Nephron progenitor cell (in vitro differentiated cells): ENCODE measurements at regions not wholly inside any gene's neighbourhood (a gene's known extent, or its start where the extent isn't known, plus 50 kb on each side); places are given as distances from the start of the nearest gene placed in this dataset.

ENCODE experiments used
- DNase-seq: peaks from one replicate; pipeline ENCODE4 v3.0.0; 2021
- H3K27ac Mint-ChIP-seq: 2 replicates; pipeline ENCODE4 v1.8.0; 2021; ENCODE audit warnings: mild to moderate bottlenecking, moderate library complexity, mixed read lengths
- H3K27me3 Mint-ChIP-seq: 2 replicates; pipeline ENCODE4 v1.8.0; 2021; ENCODE audit warnings: mild to moderate bottlenecking, low read depth, mixed read lengths; ENCODE audit not compliant: poor library complexity
- H3K36me3 Mint-ChIP-seq: 2 replicates; pipeline ENCODE4 v1.8.0; 2021; ENCODE audit warnings: low read depth, mixed read lengths
- H3K4me1 Mint-ChIP-seq: 2 replicates; pipeline ENCODE4 v1.8.0; 2021; ENCODE audit warnings: mixed read lengths
- H3K4me3 Mint-ChIP-seq: 2 replicates; pipeline ENCODE4 v1.8.0; 2021; ENCODE audit warnings: mild to moderate bottlenecking, moderate library complexity, mixed read lengths
- H3K9me3 Mint-ChIP-seq: 2 replicates; pipeline ENCODE4 v1.8.0; 2021; ENCODE audit warnings: mild to moderate bottlenecking, moderate library complexity, mixed read lengths
- TF ChIP-seq, protein P1 (sequence below): fragments of 200-600 bp; sonication (generic); IDR thresholded peaks from 2 replicates; pipeline ENCODE4 v1.5.0; 2021; ENCODE audit warnings: antibody characterized with exemption

DNA sequence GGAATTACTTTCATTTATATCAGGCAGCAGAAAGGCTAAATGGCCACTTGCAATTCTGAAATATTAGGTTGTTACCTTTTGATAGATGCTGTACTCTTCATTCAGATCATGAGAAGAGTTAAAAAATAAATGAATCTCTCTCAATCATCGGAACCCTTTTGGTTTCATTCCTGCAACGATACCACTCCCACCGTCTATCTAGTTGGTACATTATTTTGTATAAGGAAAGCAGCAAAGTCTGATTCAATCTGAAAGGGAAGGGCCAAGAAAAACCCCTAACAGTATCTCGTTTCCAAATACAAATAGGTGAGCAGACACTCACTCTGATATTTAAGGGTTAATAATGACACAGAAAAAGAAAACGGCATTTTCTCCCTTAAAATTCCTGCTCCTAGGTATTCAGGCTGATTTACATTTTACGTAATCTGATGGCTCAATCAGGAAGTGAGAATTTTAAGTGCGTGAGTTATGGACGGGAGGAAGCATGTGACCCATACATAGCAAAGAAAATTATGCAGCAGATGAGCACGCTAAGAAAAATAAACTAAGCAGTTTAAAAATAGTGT is 209.4 kb upstream of the KLF14 start:
- Mint-ChIP-seq H3K9me3 (peaks cover 6% of the 10 kb centered on the region), H3K4me1 (peaks cover 36% of the 10 kb centered on the region), H3K27me3 (no peaks in the 10 kb centered on the region), H3K4me3 (no peak overlapping the region), H3K36me3 (no peaks in the 10 kb centered on the region), H3K27ac (no peak overlapping the region)
- no peak for DNase-seq
- TF ChIP-seq, protein P1, sequence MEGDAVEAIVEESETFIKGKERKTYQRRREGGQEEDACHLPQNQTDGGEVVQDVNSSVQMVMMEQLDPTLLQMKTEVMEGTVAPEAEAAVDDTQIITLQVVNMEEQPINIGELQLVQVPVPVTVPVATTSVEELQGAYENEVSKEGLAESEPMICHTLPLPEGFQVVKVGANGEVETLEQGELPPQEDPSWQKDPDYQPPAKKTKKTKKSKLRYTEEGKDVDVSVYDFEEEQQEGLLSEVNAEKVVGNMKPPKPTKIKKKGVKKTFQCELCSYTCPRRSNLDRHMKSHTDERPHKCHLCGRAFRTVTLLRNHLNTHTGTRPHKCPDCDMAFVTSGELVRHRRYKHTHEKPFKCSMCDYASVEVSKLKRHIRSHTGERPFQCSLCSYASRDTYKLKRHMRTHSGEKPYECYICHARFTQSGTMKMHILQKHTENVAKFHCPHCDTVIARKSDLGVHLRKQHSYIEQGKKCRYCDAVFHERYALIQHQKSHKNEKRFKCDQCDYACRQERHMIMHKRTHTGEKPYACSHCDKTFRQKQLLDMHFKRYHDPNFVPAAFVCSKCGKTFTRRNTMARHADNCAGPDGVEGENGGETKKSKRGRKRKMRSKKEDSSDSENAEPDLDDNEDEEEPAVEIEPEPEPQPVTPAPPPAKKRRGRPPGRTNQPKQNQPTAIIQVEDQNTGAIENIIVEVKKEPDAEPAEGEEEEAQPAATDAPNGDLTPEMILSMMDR = no peak

DNA sequence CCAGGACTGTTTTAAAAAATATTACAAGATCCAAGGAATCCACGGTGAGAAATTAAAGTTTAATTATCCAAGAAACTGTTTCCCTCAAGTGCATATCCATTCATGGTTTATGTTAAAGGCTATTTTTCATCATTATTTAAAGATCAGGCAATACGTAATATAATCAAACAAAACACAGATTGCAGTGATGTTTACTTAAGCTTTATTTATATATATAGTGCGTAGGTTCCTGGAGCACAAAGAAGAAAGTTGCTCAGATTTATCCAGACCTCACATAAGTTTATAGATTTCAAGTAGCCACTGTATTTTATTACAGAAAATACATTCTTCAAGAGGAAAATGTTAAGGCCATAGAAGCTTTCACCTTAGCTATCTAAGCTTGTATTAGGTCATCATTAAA is 210.0 kb upstream of the KLF14 start:
- Mint-ChIP-seq H3K4me3 (no peak overlapping the region), H3K27me3 (no peaks in the 10 kb centered on the region), H3K36me3 (no peaks in the 10 kb centered on the region), H3K9me3 (peaks cover 6% of the 10 kb centered on the region), H3K27ac (no peak overlapping the region), H3K4me1 (peaks cover 36% of the 10 kb centered on the region)
- DNase-seq = no peak
- TF ChIP-seq, protein P1 = no peak

DNA sequence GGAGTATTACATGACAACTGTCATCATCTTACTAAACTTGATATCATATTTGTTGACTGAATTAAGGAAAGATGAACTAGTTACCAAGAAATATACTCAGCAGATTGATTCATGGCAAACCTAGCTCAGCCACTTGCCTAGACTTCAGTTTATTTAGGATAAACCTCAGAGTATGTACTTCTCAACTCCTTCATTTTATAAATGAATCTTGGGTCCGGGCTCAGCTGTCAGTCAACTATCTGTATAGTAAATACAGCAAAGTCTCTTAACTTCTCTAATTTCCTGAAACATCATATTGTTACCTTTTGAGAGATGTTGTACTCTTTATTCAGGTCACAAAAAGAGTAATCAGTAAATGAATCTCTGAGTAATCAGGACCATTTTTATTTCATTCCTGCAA is 211.0 kb upstream of the KLF14 start:
- Mint-ChIP-seq H3K9me3 (peaks cover 6% of the 10 kb centered on the region), H3K36me3 (no peaks in the 10 kb centered on the region), H3K27me3 (no peaks in the 10 kb centered on the region), H3K4me1 (peaks cover 30% of the 10 kb centered on the region), H3K27ac (no peak overlapping the region), H3K4me3 (no peak overlapping the region)
- TF ChIP-seq, protein P1 = no peak
- DNase-seq = no peak

DNA sequence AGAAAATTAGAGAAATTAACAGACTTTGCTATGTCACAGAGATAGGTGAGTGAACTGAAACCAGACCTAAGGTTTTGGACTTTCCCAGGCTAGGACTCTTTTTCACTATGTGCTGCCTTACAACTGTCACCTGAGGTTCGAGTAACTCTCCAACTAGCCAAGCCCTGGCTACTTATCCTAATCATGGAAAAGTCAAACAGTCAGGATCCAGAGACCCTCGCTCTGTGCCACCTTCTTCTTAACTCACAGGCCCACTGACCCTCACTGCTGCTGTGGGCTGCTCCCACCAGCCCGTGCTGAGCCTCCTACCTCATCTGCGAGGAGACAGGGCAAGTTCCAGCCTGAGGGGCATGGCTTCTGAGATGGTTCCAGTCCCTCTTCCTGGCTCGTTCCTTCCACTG is 211.4 kb upstream of the KLF14 start:
- Mint-ChIP-seq H3K36me3 (no peaks in the 10 kb centered on the region), H3K4me1 (peaks cover 26% of the 10 kb centered on the region), H3K27me3 (no peaks in the 10 kb centered on the region), H3K27ac (no peak overlapping the region), H3K9me3 (peaks cover 6% of the 10 kb centered on the region), H3K4me3 (no peak overlapping the region)
- TF ChIP-seq, protein P1 = no peak
- DNase-seq = no peak

DNA sequence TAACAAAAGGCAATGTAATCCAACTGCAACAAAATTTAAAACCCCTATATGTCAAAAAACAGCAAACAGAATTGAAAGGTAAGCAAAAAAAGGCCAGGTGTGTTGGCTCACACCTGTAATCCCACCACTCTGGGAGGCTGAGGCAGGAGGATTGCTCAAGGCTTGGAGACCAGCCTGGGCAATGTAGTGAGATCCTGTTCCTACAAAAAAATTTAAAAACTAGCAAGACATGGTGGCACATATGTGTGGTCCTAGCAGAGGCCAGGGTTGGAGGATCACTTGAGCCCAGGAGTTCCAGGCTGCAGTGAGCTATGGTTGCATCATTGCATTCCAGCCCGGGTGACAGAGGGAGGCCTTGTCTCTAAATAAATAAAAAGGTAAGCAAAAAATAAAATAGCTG is 212.1 kb upstream of the KLF14 start:
- Mint-ChIP-seq H3K36me3 (no peaks in the 10 kb centered on the region), H3K27me3 (no peaks in the 10 kb centered on the region), H3K4me1 (peaks cover 19% of the 10 kb centered on the region), H3K4me3 (no peak overlapping the region), H3K27ac (no peak overlapping the region), H3K9me3 (peaks cover 6% of the 10 kb centered on the region)
- TF ChIP-seq, protein P1 = no peak
- no peak for DNase-seq

DNA sequence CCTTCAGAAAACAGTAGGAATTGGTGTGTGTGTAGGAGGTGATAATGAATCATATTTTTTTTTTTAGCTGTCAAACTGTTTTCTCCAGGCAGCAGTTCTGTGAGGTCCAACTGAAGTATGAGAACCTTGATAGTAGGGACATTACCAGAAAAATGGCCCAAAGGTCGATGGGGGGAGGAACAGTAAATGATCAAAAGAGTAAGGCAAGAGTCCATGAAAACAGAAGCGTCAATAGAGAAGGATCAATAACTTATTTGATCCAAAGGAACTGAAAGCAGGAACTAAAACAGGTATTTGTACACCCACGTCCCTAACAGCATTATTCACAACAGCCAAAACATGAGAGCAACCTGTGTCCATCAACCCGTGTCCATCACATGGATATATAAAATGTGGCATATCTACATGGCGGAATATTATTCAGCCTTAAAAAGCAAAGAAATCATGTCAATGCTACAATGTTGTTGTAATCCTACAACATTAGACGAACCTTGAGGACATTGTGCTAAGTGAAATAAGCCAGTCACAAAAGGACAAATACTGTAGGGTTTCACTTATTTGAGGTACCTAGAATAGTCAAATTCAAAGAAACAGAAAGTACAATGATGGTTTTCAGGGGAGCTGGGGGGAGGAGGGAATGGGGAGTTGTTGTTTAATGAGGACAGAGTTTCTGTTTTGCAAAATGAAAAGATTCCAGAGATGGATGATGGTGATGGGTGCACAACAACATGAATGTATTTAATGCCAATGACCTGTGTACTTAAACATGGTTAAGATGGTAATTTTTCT is 214.0 kb upstream of the KLF14 start:
- Mint-ChIP-seq H3K4me1 (peaks cover 4% of the 10 kb centered on the region), H3K36me3 (no peaks in the 10 kb centered on the region), H3K27ac (no peak overlapping the region), H3K9me3 (peaks cover 6% of the 10 kb centered on the region), H3K27me3 (no peaks in the 10 kb centered on the region), H3K4me3 (no peak overlapping the region)
- no peak for DNase-seq
- TF ChIP-seq, protein P1 = no peak
